Panc1 (cell line): ENCODE measurements at regions not wholly inside any gene's neighbourhood (a gene's known extent, or its start where the extent isn't known, plus 50 kb on each side); places are given as distances from the start of the nearest gene placed in this dataset.

Experiments
- ATAC-seq: fragments of 200-7000 bp; cut with Tn5 transposase; 2 replicates; pipeline ENCODE4 v1.9.1; 2020; ENCODE audit warnings: mild to moderate bottlenecking, moderate library complexity
- BruUV-seq: library from RNA; stranded (reverse); fragments of 400-500 nt; replicated peaks from 2 replicates; lab custom pipeline; 2021; lab: Mats Ljungman, UMichigan
- CTCF ChIA-PET: fragments of 300-600 bp; sonication (Branson Sonifier 250); formaldehyde crosslinking; loops from one replicate; lab custom pipeline; 2022; ENCODE audit warnings: antibody characterized with exemption; lab: Charles Lee
- POLR2A ChIA-PET: fragments of 300-600 bp; sonication (Branson Sonifier 250); formaldehyde crosslinking; loops from one replicate; lab custom pipeline; 2022; ENCODE audit warnings: antibody characterized with exemption; lab: Charles Lee
- DNase-seq: peaks from one replicate; pipeline ENCODE4 v3.0.0-alpha.2; 2010; ENCODE audit warnings: low read depth, low spot score
- H3K27ac ChIP-seq: 2 replicates; pipeline ENCODE4 v1.5.1; 2011; ENCODE audit warnings: mild to moderate bottlenecking, low read length, inconsistent platforms
- H3K27me3 ChIP-seq: fragments of 200-500 bp; sonication (Bioruptor generic); 2 replicates; pipeline ENCODE4 v1.6.0; 2014; ENCODE audit warnings: low read length, inconsistent platforms; ENCODE audit not compliant: control insufficient read depth, insufficient read depth
- H3K36me3 ChIP-seq: fragments of 200-500 bp; sonication (Bioruptor generic); 2 replicates; pipeline ENCODE4 v1.5.1; 2014; ENCODE audit warnings: inconsistent platforms, mild to moderate bottlenecking, low read length, moderate library complexity; ENCODE audit not compliant: control insufficient read depth, insufficient read depth
- H3K4me1 ChIP-seq: 2 replicates; pipeline ENCODE4 v1.5.1; 2011; ENCODE audit warnings: inconsistent platforms, mild to moderate bottlenecking, low read length, moderate library complexity; ENCODE audit not compliant: control insufficient read depth, insufficient read depth
- H3K4me3 ChIP-seq, 2 experiments: 2 replicates each; pipeline ENCODE4 v1.5.1; 2011 to 2012; ENCODE audit warnings: low read depth in 2 of 2, low read length in 2 of 2, mild to moderate bottlenecking in 2 of 2, inconsistent platforms in 1 of 2, moderate library complexity in 1 of 2
- H3K9me3 ChIP-seq: fragments of 200-500 bp; sonication (Bioruptor generic); 2 replicates; pipeline ENCODE4 v1.5.1; 2014; ENCODE audit warnings: low read depth, mild to moderate bottlenecking, inconsistent platforms, low read length, moderate library complexity; ENCODE audit not compliant: control insufficient read depth, insufficient read depth
- POLR2AphosphoS5 ChIP-seq: IDR thresholded peaks from 2 replicates; pipeline ENCODE4 v1.6.1; 2012; ENCODE audit warnings: mild to moderate bottlenecking, low read depth, low read length, moderate library complexity
- SIN3A ChIP-seq: IDR thresholded peaks from 2 replicates; pipeline ENCODE4 v1.6.1; 2012; ENCODE audit warnings: low read depth, mild to moderate bottlenecking, low read length, moderate library complexity, borderline replicate concordance; ENCODE audit not compliant: insufficient read depth
- TCF7L2 ChIP-seq: IDR thresholded peaks from 2 replicates; pipeline ENCODE4 v1.6.1; 2011; ENCODE audit warnings: mild to moderate bottlenecking, low read depth, low read length, inconsistent platforms
- in situ Hi-C: cut with HindIII; loops from 2 replicates; pipeline ENCODE4 v1.10.0; 2016; ENCODE audit warnings: low sequenced_read_pairs, low pct_unique_long_range_greater_than_20kb
- intact Hi-C: fragments of 100-400 bp; cut with micrococcal nuclease; formaldehyde crosslinking; loops from one replicate; pipeline ENCODE4 v1.10.0; 2022; ENCODE audit not compliant: unreplicated experiment
- TF ChIP-seq, protein P1 (sequence below), 2 experiments: IDR thresholded peaks; 2 replicates each; pipeline ENCODE4 v1.6.1; 2011 to 2012; ENCODE audit warnings: low read depth in 2 of 2, control low read depth in 1 of 2, low read length in 1 of 2, mild to moderate bottlenecking in 1 of 2, moderate library complexity in 1 of 2; ENCODE audit not compliant: insufficient read depth in 1 of 2
- TF ChIP-seq, protein P2 (sequence below): fragments of 450-650 bp; IDR thresholded peaks from 2 replicates; pipeline ENCODE4 v1.5.1; 2017; ENCODE audit warnings: mild to moderate bottlenecking

DNA sequence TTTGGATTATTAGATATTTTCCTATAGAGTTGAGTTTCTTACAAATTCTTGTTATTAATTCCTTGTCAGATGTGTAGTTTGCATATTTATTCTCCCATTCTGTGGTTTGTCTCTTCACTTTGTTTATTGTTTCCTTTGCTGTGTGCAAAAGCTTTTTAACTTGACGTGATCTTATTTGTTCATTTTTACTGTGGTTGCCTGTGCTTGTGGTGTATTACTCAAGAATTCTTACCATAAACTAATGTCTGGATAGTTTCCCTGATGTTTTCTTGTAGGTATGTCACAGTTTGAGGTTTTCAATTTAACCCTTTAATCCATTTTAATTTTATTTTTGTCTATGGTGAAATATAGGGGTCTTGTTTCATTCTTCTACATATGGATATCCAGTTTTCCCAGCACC, 72.1 kb upstream of the LHX8 start:
- ATAC-seq (no peak), DNase-seq (no peak)
- ChIA-PET POLR2A (no interaction called here), CTCF (no interaction called here)
- no peak overlapping the region for H3K4me3 ChIP-seq
- no peaks in the 10 kb centered on the region for H3K4me1 ChIP-seq
- no peaks in the 10 kb centered on the region for H3K36me3 ChIP-seq
- H3K27ac ChIP-seq, result no peak overlapping the region
- in situ Hi-C loops, result no loop called here
- intact Hi-C loops, result no loop called here
- no TSS peak for BruUV-seq
- H3K9me3 ChIP-seq, result no peaks in the 10 kb centered on the region
- no peaks in the 10 kb centered on the region for H3K27me3 ChIP-seq
- TF ChIP-seq, protein P1, sequence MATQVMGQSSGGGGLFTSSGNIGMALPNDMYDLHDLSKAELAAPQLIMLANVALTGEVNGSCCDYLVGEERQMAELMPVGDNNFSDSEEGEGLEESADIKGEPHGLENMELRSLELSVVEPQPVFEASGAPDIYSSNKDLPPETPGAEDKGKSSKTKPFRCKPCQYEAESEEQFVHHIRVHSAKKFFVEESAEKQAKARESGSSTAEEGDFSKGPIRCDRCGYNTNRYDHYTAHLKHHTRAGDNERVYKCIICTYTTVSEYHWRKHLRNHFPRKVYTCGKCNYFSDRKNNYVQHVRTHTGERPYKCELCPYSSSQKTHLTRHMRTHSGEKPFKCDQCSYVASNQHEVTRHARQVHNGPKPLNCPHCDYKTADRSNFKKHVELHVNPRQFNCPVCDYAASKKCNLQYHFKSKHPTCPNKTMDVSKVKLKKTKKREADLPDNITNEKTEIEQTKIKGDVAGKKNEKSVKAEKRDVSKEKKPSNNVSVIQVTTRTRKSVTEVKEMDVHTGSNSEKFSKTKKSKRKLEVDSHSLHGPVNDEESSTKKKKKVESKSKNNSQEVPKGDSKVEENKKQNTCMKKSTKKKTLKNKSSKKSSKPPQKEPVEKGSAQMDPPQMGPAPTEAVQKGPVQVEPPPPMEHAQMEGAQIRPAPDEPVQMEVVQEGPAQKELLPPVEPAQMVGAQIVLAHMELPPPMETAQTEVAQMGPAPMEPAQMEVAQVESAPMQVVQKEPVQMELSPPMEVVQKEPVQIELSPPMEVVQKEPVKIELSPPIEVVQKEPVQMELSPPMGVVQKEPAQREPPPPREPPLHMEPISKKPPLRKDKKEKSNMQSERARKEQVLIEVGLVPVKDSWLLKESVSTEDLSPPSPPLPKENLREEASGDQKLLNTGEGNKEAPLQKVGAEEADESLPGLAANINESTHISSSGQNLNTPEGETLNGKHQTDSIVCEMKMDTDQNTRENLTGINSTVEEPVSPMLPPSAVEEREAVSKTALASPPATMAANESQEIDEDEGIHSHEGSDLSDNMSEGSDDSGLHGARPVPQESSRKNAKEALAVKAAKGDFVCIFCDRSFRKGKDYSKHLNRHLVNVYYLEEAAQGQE (IDR thresholded peaks at IDR 0.05; ENCODE audit: insufficient read depth in 1 of 2, low read depth in 2 of 2, low read length in 1 of 2), result no peak

DNA sequence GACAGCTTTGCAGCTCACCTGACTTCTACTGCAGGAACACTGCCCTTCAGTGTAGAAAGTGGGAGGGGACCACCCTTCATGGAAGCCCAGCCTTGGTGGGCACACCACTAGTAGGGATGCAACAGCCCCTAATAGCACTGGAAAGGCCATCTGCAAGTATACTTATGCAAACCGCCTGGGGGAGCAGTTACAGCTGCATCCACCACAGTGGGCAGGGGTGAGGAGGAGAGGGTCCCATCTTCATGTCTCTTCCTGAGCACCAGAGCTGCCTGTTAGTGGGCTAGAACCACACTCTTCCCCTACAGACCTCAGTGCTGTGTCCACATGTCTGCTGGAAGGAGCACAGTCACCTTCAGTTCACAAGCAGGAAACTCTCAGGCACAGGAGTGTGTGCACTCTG, 66.2 kb upstream of the LHX8 start:
- no peak overlapping the region for H3K4me3 ChIP-seq
- H3K27ac ChIP-seq, result no peak overlapping the region
- CTCF ChIA-PET, result no interaction called here
- in situ Hi-C loops (no loop called here), intact Hi-C loops (no loop called here)
- no peaks in the 10 kb centered on the region for H3K4me1 ChIP-seq
- no peaks in the 10 kb centered on the region for H3K27me3 ChIP-seq
- POLR2A ChIA-PET, result no interaction called here
- no TSS peak for BruUV-seq
- TF ChIP-seq, protein P2, sequence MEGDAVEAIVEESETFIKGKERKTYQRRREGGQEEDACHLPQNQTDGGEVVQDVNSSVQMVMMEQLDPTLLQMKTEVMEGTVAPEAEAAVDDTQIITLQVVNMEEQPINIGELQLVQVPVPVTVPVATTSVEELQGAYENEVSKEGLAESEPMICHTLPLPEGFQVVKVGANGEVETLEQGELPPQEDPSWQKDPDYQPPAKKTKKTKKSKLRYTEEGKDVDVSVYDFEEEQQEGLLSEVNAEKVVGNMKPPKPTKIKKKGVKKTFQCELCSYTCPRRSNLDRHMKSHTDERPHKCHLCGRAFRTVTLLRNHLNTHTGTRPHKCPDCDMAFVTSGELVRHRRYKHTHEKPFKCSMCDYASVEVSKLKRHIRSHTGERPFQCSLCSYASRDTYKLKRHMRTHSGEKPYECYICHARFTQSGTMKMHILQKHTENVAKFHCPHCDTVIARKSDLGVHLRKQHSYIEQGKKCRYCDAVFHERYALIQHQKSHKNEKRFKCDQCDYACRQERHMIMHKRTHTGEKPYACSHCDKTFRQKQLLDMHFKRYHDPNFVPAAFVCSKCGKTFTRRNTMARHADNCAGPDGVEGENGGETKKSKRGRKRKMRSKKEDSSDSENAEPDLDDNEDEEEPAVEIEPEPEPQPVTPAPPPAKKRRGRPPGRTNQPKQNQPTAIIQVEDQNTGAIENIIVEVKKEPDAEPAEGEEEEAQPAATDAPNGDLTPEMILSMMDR, result no peak
- TF ChIP-seq POLR2AphosphoS5, result no peak
- no peak for TF ChIP-seq TCF7L2
- no peak for TF ChIP-seq SIN3A
- TF ChIP-seq, protein P1 (IDR thresholded peaks at IDR 0.05; ENCODE audit: insufficient read depth in 1 of 2, low read depth in 2 of 2, low read length in 1 of 2), result no peak
- no peaks in the 10 kb centered on the region for H3K9me3 ChIP-seq
- H3K36me3 ChIP-seq, result no peaks in the 10 kb centered on the region
- ATAC-seq (no peak), DNase-seq (no peak)
